ENCODE measurements at regions not wholly inside any gene's neighbourhood (a gene's known extent, or its start where the extent isn't known, plus 50 kb on each side); places are given as distances from the start of the nearest gene placed in this dataset.

- no peak for TF ChIP-seq CTCF (optimal IDR thresholded peaks at IDR 0.05 in 1 of 3, IDR thresholded peaks at IDR 0.05 in 1 of 3, conservative IDR thresholded peaks at IDR 0.05 in 1 of 3; ENCODE audit: extremely low read depth in 1 of 3, insufficient read depth in 2 of 3, low read length in 3 of 3)
- TF ChIP-seq EZH2 (IDR thresholded peaks at IDR 0.05; ENCODE audit: low read length), result no peak
Measured at GRCh38 chr2:16852651-16853050, 187.0 kb upstream of the CYRIA start.
